ENCODE measurements at regions not wholly inside any gene's neighbourhood (a gene's known extent, or its start where the extent isn't known, plus 50 kb on each side); places are given as distances from the start of the nearest gene placed in this dataset.
A peak's percentile ranks its signal among the peaks of the same experiment; 100 is the strongest.

DNA sequence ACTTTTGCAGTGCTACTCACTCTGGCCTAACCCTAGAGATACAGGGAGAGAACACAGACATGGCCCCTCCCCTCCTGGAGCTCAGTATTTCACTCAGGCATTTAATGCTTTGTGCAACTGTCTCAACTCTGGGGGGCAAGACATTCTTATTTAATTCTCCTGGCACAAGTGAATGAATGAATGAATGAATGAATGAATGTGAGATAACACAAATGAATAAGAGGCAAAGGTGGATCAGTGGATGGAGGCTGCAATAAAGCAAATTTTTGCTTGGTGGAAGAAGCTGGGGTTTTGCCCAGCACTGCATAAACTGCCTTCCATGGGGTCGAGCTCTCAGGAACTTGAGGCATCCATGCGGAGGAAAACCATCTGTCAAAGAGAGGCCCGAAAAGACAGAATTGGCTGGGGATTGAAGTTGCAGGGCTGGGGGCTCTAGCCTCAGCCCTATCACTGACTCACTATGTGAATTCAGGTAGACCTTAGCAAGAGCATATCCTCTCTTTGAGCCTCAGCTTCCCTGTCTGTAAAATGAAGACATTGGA is 441.4 kb upstream of the ZMIZ1 start:
- Mint-ChIP-seq H3K4me3 (no peak overlapping the region), H3K4me1 (ENCODE audit: low read depth) (peaks cover 7% of the 10 kb centered on the region), H3K36me3 (no peaks in the 10 kb centered on the region), H3K27ac (no peak overlapping the region), H3K9me3 (no peaks in the 10 kb centered on the region), H3K27me3 (peaks cover 5% of the 10 kb centered on the region)
- DNase-seq = no peak
- intact Hi-C loops (cut with micrococcal nuclease) = no loop called here
- POLR2A ChIA-PET = no interaction called here
- CTCF ChIA-PET = interaction anchor here (1.2 kb wide), 1 partner anchor 30 kb away, joined by 4 read pairs; no protein-coding TSS in a partner anchor

DNA sequence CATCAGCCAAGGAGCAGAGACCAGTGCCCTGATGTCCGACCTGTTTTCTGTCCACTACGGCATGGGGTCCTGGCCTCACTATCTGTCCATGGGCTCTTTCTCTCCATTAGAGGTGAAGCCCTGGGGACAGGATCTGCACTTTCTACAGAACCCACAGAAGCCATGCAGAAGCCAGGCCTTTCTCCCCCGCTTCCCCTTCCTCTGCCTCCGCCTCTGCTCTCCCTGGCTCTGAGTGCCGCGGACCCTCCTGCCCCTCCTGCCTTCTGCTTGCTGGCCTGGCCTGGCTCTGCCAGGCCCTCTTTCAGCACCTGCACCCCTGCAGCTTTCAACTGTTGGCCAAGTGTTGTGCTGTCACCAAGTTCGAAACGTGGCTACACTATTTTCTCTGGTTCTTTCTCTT is 439.8 kb upstream of the ZMIZ1 start:
- Mint-ChIP-seq H3K36me3 (no peaks in the 10 kb centered on the region), H3K27ac (no peak overlapping the region), H3K9me3 (no peaks in the 10 kb centered on the region), H3K4me3 (no peak overlapping the region), H3K27me3 (peaks cover 5% of the 10 kb centered on the region), H3K4me1 (ENCODE audit: low read depth) (peaks cover 7% of the 10 kb centered on the region)
- CTCF ChIA-PET = no interaction called here
- DNase-seq = no peak
- intact Hi-C loops (cut with micrococcal nuclease) = no loop called here
- POLR2A ChIA-PET = no interaction called here

- ChIA-PET CTCF (no interaction called here), POLR2A (no interaction called here)
- intact Hi-C loops (cut with micrococcal nuclease) = no loop called here
- H3K27ac Mint-ChIP-seq = no peak overlapping the region
- no peak overlapping the region for H3K4me3 Mint-ChIP-seq
- H3K27me3 Mint-ChIP-seq = peaks cover 2% of the 10 kb centered on the region
- no peaks in the 10 kb centered on the region for H3K36me3 Mint-ChIP-seq
- H3K9me3 Mint-ChIP-seq = no peaks in the 10 kb centered on the region
- H3K4me1 Mint-ChIP-seq (ENCODE audit: low read depth) = peaks cover 4% of the 10 kb centered on the region
- DNase-seq = no peak
These were observed 439.0 kb upstream of the ZMIZ1 start for GRCh38 chr10:78629773-78630172.

- ChIA-PET POLR2A (no interaction called here), CTCF (interaction anchor here (1.2 kb wide), 1 partner anchor 26 kb away, joined by 3 read pairs; no protein-coding TSS in a partner anchor)
- no peaks in the 10 kb centered on the region for H3K36me3 Mint-ChIP-seq
- peaks cover 3% of the 10 kb centered on the region for H3K27me3 Mint-ChIP-seq
- intact Hi-C loops (cut with micrococcal nuclease) = no loop called here
- DNase-seq = peak; percentile 49
- no peaks in the 10 kb centered on the region for H3K9me3 Mint-ChIP-seq
- H3K27ac Mint-ChIP-seq = no peak overlapping the region
- no peak overlapping the region for H3K4me3 Mint-ChIP-seq
- H3K4me1 Mint-ChIP-seq (ENCODE audit: low read depth) = peaks cover 4% of the 10 kb centered on the region
These were observed 437.6 kb upstream of the ZMIZ1 start for GRCh38 chr10:78630944-78631838.

- no peaks in the 10 kb centered on the region for H3K36me3 Mint-ChIP-seq
- intact Hi-C loops (cut with micrococcal nuclease) = no loop called here
- ChIA-PET CTCF (no interaction called here), POLR2A (no interaction called here)
- peaks cover 4% of the 10 kb centered on the region for H3K4me1 Mint-ChIP-seq (ENCODE audit: low read depth)
- no peak for DNase-seq
- H3K27me3 Mint-ChIP-seq = peaks cover 3% of the 10 kb centered on the region
- no peaks in the 10 kb centered on the region for H3K9me3 Mint-ChIP-seq
- no peak overlapping the region for H3K27ac Mint-ChIP-seq
- no peak overlapping the region for H3K4me3 Mint-ChIP-seq
These were observed 434.4 kb upstream of the ZMIZ1 start for GRCh38 chr10:78634389-78634815.

DNA sequence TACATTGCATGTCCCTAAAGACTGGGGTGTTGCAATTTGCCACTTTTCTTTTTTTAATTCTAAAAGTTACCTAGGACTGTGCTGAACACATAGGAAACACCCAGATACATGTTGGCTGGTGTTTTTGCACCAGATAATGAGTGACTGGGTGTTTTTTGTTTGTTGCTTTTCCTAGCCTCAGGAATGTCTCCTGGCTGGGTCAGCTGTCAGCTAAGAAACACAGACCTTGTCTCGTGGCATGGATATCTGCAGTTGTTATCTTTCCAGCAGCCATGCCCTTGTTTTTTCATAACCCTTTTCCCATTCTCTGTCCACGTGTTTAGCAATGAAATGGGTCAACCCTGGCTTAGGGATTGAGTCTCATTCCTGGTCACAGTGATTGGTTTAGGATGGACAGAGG is 433.9 kb upstream of the ZMIZ1 start:
- H3K27ac Mint-ChIP-seq = no peak overlapping the region
- no peaks in the 10 kb centered on the region for H3K36me3 Mint-ChIP-seq
- intact Hi-C loops (cut with micrococcal nuclease) = no loop called here
- DNase-seq = no peak
- no peaks in the 10 kb centered on the region for H3K9me3 Mint-ChIP-seq
- peaks cover 4% of the 10 kb centered on the region for H3K4me1 Mint-ChIP-seq (ENCODE audit: low read depth)
- ChIA-PET POLR2A (no interaction called here), CTCF (no interaction called here)
- H3K4me3 Mint-ChIP-seq = no peak overlapping the region
- H3K27me3 Mint-ChIP-seq = peaks cover 3% of the 10 kb centered on the region

- CTCF ChIA-PET = no interaction called here
These were observed 429.1 kb upstream of the ZMIZ1 start for GRCh38 chr10:78639629-78640028.

GRCh38 chr10:78640796-78641636 is 427.8 kb upstream of the ZMIZ1 start:
- H3K36me3 Mint-ChIP-seq = no peaks in the 10 kb centered on the region
- DNase-seq = no peak
- no peaks in the 10 kb centered on the region for H3K27me3 Mint-ChIP-seq
- no peaks in the 10 kb centered on the region for H3K4me1 Mint-ChIP-seq (ENCODE audit: low read depth)
- ChIA-PET POLR2A (no interaction called here), CTCF (interaction anchor here (0.8 to 1.6 kb wide), 2 partner anchors 17 to 24 kb away, joined by 3 to 5 read pairs; no protein-coding TSS in a partner anchor)
- H3K9me3 Mint-ChIP-seq = peaks cover 6% of the 10 kb centered on the region
- H3K27ac Mint-ChIP-seq = no peak overlapping the region
- intact Hi-C loops (cut with micrococcal nuclease) = no loop called here
- H3K4me3 Mint-ChIP-seq = no peak overlapping the region

More at GRCh38 chr10:78639629-78640028, 429.1 kb upstream of the ZMIZ1 start:
- Mint-ChIP-seq H3K27me3 (peaks cover 3% of the 10 kb centered on the region), H3K27ac (no peak overlapping the region), H3K4me3 (no peak overlapping the region), H3K9me3 (peaks cover 2% of the 10 kb centered on the region), H3K36me3 (no peaks in the 10 kb centered on the region), H3K4me1 (ENCODE audit: low read depth) (no peaks in the 10 kb centered on the region)
- POLR2A ChIA-PET = interaction anchor here (0.7 kb wide), 1 partner anchor 10 kb away, joined by 3 read pairs; no protein-coding TSS in a partner anchor
- intact Hi-C loops (cut with micrococcal nuclease) = no loop called here
- DNase-seq = no peak

- DNase-seq = no peak
- Mint-ChIP-seq H3K27me3 (peaks cover under 1% of the 10 kb centered on the region), H3K36me3 (no peaks in the 10 kb centered on the region), H3K9me3 (peaks cover 6% of the 10 kb centered on the region), H3K4me3 (no peak overlapping the region), H3K27ac (no peak overlapping the region), H3K4me1 (ENCODE audit: low read depth) (no peaks in the 10 kb centered on the region)
- ChIA-PET CTCF (interaction anchor here (0.8 to 1.6 kb wide), 2 partner anchors 16 to 23 kb away, joined by 3 to 5 read pairs; no protein-coding TSS in a partner anchor), POLR2A (no interaction called here)
- intact Hi-C loops (cut with micrococcal nuclease) = no loop called here
These were observed 427.1 kb upstream of the ZMIZ1 start for GRCh38 chr10:78641693-78642092.

GRCh38 chr10:78642269-78642816 is 426.4 kb upstream of the ZMIZ1 start:
- POLR2A ChIA-PET = no interaction called here
- intact Hi-C loops (cut with micrococcal nuclease) = no loop called here
- DNase-seq = no peak
- H3K27me3 Mint-ChIP-seq = peaks cover 2% of the 10 kb centered on the region
- H3K4me3 Mint-ChIP-seq = no peak overlapping the region
- peaks cover 6% of the 10 kb centered on the region for H3K9me3 Mint-ChIP-seq
- no peaks in the 10 kb centered on the region for H3K4me1 Mint-ChIP-seq (ENCODE audit: low read depth)
- CTCF ChIA-PET = no interaction called here
- no peak overlapping the region for H3K27ac Mint-ChIP-seq
- no peaks in the 10 kb centered on the region for H3K36me3 Mint-ChIP-seq

GRCh38 chr10:78643513-78643912 is 425.3 kb upstream of the ZMIZ1 start:
- H3K27ac Mint-ChIP-seq = no peak overlapping the region
- peaks cover 2% of the 10 kb centered on the region for H3K27me3 Mint-ChIP-seq
- no peaks in the 10 kb centered on the region for H3K36me3 Mint-ChIP-seq
- no peak for DNase-seq
- ChIA-PET POLR2A (no interaction called here), CTCF (no interaction called here)
- intact Hi-C loops (cut with micrococcal nuclease) = no loop called here
- peaks cover 6% of the 10 kb centered on the region for H3K9me3 Mint-ChIP-seq
- H3K4me3 Mint-ChIP-seq = no peak overlapping the region
- no peaks in the 10 kb centered on the region for H3K4me1 Mint-ChIP-seq (ENCODE audit: low read depth)

- H3K4me3 Mint-ChIP-seq = no peak overlapping the region
- intact Hi-C loops (cut with micrococcal nuclease) = no loop called here
- peaks cover 4% of the 10 kb centered on the region for H3K27me3 Mint-ChIP-seq
- no peak for DNase-seq
- no peak overlapping the region for H3K27ac Mint-ChIP-seq
- ChIA-PET CTCF (interaction anchor here (1.0 kb wide), 1 partner anchor 13 kb away, joined by 3 read pairs; no protein-coding TSS in a partner anchor), POLR2A (no interaction called here)
- H3K4me1 Mint-ChIP-seq (ENCODE audit: low read depth) = no peaks in the 10 kb centered on the region
- no peaks in the 10 kb centered on the region for H3K36me3 Mint-ChIP-seq
- peaks cover 6% of the 10 kb centered on the region for H3K9me3 Mint-ChIP-seq
These were observed 424.2 kb upstream of the ZMIZ1 start for GRCh38 chr10:78644550-78644949.
